ENCODE measurements at regions not wholly inside any gene's neighbourhood (a gene's known extent, or its start where the extent isn't known, plus 50 kb on each side); places are given as distances from the start of the nearest gene placed in this dataset.

GRCh38 chr3:127420829-127421228, 133.0 kb upstream of the PRR20G start:
- H3K4me3 ChIP-seq (ENCODE audit: control insufficient read depth, low read depth, low read length) = no peak overlapping the region
- DNase-seq (ENCODE audit: low read depth) = no peak
- TF ChIP-seq CTCF (conservative IDR thresholded peaks at IDR 0.05; ENCODE audit: control insufficient read depth, insufficient read depth, low read depth, low read length) = no peak

GRCh38 chr3:127419641-127420553, 132.1 kb upstream of the PRR20G start:
- no peak for DNase-seq (ENCODE audit: low read depth)
- no peak for TF ChIP-seq CTCF (conservative IDR thresholded peaks at IDR 0.05; ENCODE audit: control insufficient read depth, insufficient read depth, low read depth, low read length)
- H3K4me3 ChIP-seq (ENCODE audit: control insufficient read depth, low read depth, low read length) = no peak overlapping the region

GRCh38 chr3:127419182-127419581, 131.3 kb upstream of the PRR20G start:
- no peak for DNase-seq (ENCODE audit: low read depth)
- no peak overlapping the region for H3K4me3 ChIP-seq (ENCODE audit: control insufficient read depth, low read depth, low read length)
- TF ChIP-seq CTCF (conservative IDR thresholded peaks at IDR 0.05; ENCODE audit: control insufficient read depth, insufficient read depth, low read depth, low read length) = no peak

- no peak overlapping the region for H3K4me3 ChIP-seq (ENCODE audit: control insufficient read depth, low read depth, low read length)
- no peak for DNase-seq (ENCODE audit: low read depth)
- TF ChIP-seq CTCF (conservative IDR thresholded peaks at IDR 0.05; ENCODE audit: control insufficient read depth, insufficient read depth, low read depth, low read length) = no peak
These were observed 130.8 kb upstream of the PRR20G start for GRCh38 chr3:127418560-127419147.

GRCh38 chr3:127417709-127418559, 130.1 kb upstream of the PRR20G start:
- peak; percentile 2 for DNase-seq (ENCODE audit: low read depth)
- no peak overlapping the region for H3K4me3 ChIP-seq (ENCODE audit: control insufficient read depth, low read depth, low read length)
- no peak for TF ChIP-seq CTCF (conservative IDR thresholded peaks at IDR 0.05; ENCODE audit: control insufficient read depth, insufficient read depth, low read depth, low read length)

- H3K4me3 ChIP-seq (ENCODE audit: control insufficient read depth, low read depth, low read length) = no peak overlapping the region
- TF ChIP-seq CTCF (conservative IDR thresholded peaks at IDR 0.05; ENCODE audit: control insufficient read depth, insufficient read depth, low read depth, low read length) = no peak
- no peak for DNase-seq (ENCODE audit: low read depth)
These were observed 126.0 kb upstream of the PRR20G start for GRCh38 chr3:127413871-127414270.
